Neutrophil (primary cell): ENCODE measurements at regions not wholly inside any gene's neighbourhood (a gene's known extent, or its start where the extent isn't known, plus 50 kb on each side); places are given as distances from the start of the nearest gene placed in this dataset.

ENCODE experiments used
- H3K27ac ChIP-seq: fragments of 200-600 bp; sonication (generic); 2 replicates; pipeline ENCODE4 v1.5.1; 2016; ENCODE audit warnings: mild to moderate bottlenecking, moderate library complexity
- H3K27me3 ChIP-seq: fragments of 200-600 bp; sonication (generic); 2 replicates; pipeline ENCODE4 v1.6.0; 2016; ENCODE audit warnings: mild to moderate bottlenecking
- H3K36me3 ChIP-seq: fragments of 200-600 bp; sonication (generic); 2 replicates; pipeline ENCODE4 v1.5.1; 2017
- H3K4me1 ChIP-seq, 2 experiments: fragments of 200-600 bp in 1 of 2; sonication (generic) in 1 of 2; 1 replicate in 1 of 2; 2 replicates in 1 of 2; pipeline versions ENCODE4 v1.5.1 to v1.6.1; 2013 to 2016; ENCODE audit warnings: low read depth in 1 of 2, low read length in 1 of 2, mild to moderate bottlenecking in 1 of 2, moderate library complexity in 1 of 2; ENCODE audit not compliant: control insufficient read depth in 1 of 2, insufficient read depth in 1 of 2
- H3K4me3 ChIP-seq, 2 experiments: fragments of 200-600 bp in 1 of 2; sonication (generic) in 1 of 2; 1 replicate in 1 of 2; 2 replicates in 1 of 2; pipeline ENCODE4 v1.5.1; 2013 to 2016; ENCODE audit warnings: low read depth in 1 of 2, low read length in 1 of 2, mild to moderate bottlenecking in 1 of 2, moderate library complexity in 1 of 2
- H3K9me3 ChIP-seq: fragments of 200-600 bp; sonication (generic); 2 replicates; pipeline ENCODE4 v1.5.1; 2016
- TF ChIP-seq, protein P1 (sequence below): fragments of 200-600 bp; sonication (generic); IDR thresholded peaks from 2 replicates; pipeline ENCODE4 v1.5.1; 2016; ENCODE audit warnings: antibody characterized with exemption

GRCh38 chr19:28521614-28522544 lies 691.1 kb downstream of the UQCRFS1 start:
- Histone ChIP-seq H3K36me3 (no peaks in the 10 kb centered on the region), H3K27ac (no peak overlapping the region), H3K4me1 (no peaks in the 10 kb centered on the region), H3K9me3 (no peaks in the 10 kb centered on the region), H3K27me3 (no peaks in the 10 kb centered on the region), H3K4me3 (no peak overlapping the region)
- TF ChIP-seq, protein P1, sequence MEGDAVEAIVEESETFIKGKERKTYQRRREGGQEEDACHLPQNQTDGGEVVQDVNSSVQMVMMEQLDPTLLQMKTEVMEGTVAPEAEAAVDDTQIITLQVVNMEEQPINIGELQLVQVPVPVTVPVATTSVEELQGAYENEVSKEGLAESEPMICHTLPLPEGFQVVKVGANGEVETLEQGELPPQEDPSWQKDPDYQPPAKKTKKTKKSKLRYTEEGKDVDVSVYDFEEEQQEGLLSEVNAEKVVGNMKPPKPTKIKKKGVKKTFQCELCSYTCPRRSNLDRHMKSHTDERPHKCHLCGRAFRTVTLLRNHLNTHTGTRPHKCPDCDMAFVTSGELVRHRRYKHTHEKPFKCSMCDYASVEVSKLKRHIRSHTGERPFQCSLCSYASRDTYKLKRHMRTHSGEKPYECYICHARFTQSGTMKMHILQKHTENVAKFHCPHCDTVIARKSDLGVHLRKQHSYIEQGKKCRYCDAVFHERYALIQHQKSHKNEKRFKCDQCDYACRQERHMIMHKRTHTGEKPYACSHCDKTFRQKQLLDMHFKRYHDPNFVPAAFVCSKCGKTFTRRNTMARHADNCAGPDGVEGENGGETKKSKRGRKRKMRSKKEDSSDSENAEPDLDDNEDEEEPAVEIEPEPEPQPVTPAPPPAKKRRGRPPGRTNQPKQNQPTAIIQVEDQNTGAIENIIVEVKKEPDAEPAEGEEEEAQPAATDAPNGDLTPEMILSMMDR, result no peak

DNA sequence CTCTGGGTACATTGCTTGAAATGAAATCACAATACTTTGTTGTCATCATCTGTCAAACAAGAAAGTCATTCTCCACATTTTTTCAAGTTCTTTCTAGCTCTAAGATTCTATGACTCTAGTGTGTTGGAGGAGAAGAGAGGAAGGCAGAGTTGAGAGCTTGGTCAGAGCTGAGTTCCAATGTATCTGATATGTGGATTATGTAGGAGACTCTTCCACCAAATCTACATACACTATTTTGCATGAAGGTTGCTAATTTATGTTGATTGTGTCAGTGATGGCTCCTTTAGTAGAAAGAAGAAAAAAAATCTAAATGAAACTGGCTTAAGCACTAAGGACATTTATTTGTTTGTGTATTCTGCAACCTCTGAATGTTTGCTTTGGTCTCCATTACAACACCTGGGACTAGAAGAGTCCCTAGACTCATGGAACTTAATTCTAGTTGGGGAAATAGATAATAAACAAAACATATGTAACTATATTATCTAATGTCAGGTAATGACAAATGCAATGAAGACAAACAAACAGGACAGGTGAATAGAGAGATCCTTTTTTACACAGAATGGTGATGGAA lies 691.9 kb downstream of the UQCRFS1 start:
- no peaks in the 10 kb centered on the region for H3K36me3 ChIP-seq
- TF ChIP-seq, protein P1, result no peak
- H3K4me1 ChIP-seq, result no peaks in the 10 kb centered on the region
- H3K27me3 ChIP-seq, result no peaks in the 10 kb centered on the region
- no peaks in the 10 kb centered on the region for H3K9me3 ChIP-seq
- H3K4me3 ChIP-seq, result no peak overlapping the region
- H3K27ac ChIP-seq, result no peak overlapping the region

DNA sequence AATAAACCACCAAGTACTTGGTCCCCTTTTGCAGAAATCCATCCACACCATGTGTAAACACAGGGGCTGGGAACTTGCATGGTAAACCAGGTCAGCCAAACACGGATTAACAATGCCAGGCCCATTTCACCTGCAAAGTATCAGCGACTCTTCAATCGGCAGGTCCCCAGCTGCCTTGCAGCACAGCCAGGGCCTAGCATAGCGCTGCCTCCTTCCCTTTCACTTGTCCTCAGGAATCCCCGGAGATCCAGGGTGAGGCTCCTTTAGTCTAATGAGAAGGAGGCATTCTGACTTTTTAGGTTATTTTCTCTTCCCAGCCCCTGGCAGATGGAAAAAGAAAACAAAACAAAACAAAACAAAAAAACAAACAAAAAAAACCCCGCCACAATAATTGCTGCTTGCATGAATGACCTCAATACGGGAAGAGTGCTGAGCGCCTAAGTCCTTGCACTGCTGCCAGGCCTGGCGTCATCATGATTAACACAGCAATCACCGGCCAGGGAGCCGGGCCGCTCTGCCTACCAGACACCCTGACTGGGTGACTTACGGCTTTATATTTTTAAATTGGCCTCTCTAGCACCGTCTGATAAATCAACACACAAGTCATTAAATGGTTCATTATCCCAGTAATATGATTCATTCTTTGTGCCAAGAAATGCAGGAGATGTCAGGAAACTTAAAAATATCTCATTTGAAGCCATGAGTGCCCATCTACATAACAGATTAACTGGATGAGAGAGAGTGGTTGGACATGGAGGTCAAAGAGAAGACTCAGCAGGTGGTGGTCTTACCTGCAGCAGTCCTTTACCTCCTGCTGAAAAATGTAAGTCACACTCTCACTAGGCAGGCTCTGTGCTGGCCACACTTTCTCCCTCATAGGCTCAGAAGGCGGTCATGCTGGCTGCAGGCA lies 692.7 kb downstream of the UQCRFS1 start:
- Histone ChIP-seq H3K27ac (no peak overlapping the region), H3K4me1 (no peaks in the 10 kb centered on the region), H3K9me3 (no peaks in the 10 kb centered on the region)

DNA sequence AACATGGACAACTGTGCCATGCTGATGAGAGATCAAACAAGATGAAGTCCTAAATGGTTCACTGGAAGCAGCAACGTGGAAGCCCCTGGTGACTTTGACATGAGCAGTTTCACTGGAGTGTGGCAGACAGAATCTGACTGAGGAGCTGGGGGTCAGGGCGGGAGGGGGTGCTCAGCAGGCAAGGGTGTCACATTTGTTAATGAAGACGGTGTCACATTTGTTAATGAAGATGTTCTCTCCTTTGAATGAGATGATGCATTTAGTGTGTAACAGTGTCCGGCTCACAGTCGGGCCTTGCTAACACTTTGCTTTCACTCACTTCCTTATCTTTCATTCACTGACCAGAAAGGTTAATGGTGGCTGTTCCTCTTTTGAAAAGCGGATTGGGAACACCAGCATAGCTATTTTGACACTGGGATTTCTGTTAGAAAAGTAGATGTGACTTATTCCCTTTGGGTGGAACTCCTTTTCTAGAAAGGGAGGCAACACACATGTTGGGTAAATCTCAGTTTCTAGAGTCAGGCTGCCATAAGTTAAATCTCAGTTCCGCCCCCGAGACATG lies 693.7 kb downstream of the UQCRFS1 start:
- H3K27me3 ChIP-seq, result no peaks in the 10 kb centered on the region
- H3K4me1 ChIP-seq, result no peaks in the 10 kb centered on the region
- no peak overlapping the region for H3K27ac ChIP-seq
- H3K36me3 ChIP-seq, result no peaks in the 10 kb centered on the region
- H3K4me3 ChIP-seq, result no peak overlapping the region
- TF ChIP-seq, protein P1, result no peak
- no peaks in the 10 kb centered on the region for H3K9me3 ChIP-seq

More for the DNA sequence above, 692.7 kb downstream of the UQCRFS1 start:
- TF ChIP-seq, protein P1, result no peak
- Histone ChIP-seq H3K36me3 (no peaks in the 10 kb centered on the region), H3K4me3 (no peak overlapping the region), H3K27me3 (no peaks in the 10 kb centered on the region)

- no peak overlapping the region for H3K27ac ChIP-seq
- H3K9me3 ChIP-seq, result no peaks in the 10 kb centered on the region
- H3K4me3 ChIP-seq, result no peak overlapping the region
- TF ChIP-seq, protein P1, result no peak
- no peaks in the 10 kb centered on the region for H3K4me1 ChIP-seq
- no peaks in the 10 kb centered on the region for H3K36me3 ChIP-seq
- no peaks in the 10 kb centered on the region for H3K27me3 ChIP-seq
Observed at GRCh38 chr19:28516415-28516872, 696.5 kb downstream of the UQCRFS1 start.
